HepG2 (cell line): ENCODE measurements at regions not wholly inside any gene's neighbourhood (a gene's known extent, or its start where the extent isn't known, plus 50 kb on each side); places are given as distances from the start of the nearest gene placed in this dataset.

Experiments used
- ATAC-seq: fragments of 200-7000 bp; cut with Tn5 transposase; 3 replicates; pipeline ENCODE4 v1.9.1; 2020; ENCODE audit warnings: mild to moderate bottlenecking, moderate library complexity
- BruUV-seq: library from RNA; stranded (reverse); fragments of 400-500 nt; replicated peaks from 2 replicates; lab custom pipeline; 2021; lab: Mats Ljungman, UMichigan
- CTCF ChIA-PET: fragments of 300-600 bp; formaldehyde crosslinking; extraction: SDS; loops from one replicate; lab custom pipeline; 2021; ENCODE audit warnings: low total read pairs, inconsistent platforms, low intra/inter-chr PET ratio; lab: Yijun Ruan, JAX
- POLR2A ChIA-PET: fragments of 350-600 bp; sonication (Branson Sonifier 250); formaldehyde crosslinking; loops from one replicate; lab custom pipeline; 2020; ENCODE audit warnings: antibody characterized with exemption, inconsistent platforms; lab: Yijun Ruan, JAX
- DNase-seq: peaks from one replicate; pipeline ENCODE4 v3.0.0-alpha.2; 2015; ENCODE audit warnings: low spot score
- FAIRE-seq: peaks from 3 replicates; lab custom pipeline; 2011; peaks lifted over from hg19 to GRCh38; lab: Jason Lieb, UNC
- H2AFZ ChIP-seq: one replicate; pipeline ENCODE4 v1.6.1; 2011; ENCODE audit warnings: low read length, inconsistent platforms
- H3K27ac ChIP-seq: fragments of 300-600 bp; 3 replicates; pipeline ENCODE4 v1.8.0; 2011; ENCODE audit warnings: mixed run types, mild to moderate bottlenecking, mixed read lengths, low read length, inconsistent platforms; ENCODE audit not compliant: insufficient read depth; ENCODE audit errors: extremely low read length
- H3K27me3 ChIP-seq, 2 experiments: fragments of 200-600 bp in 1 of 2; 2 replicates in 1 of 2; 3 replicates in 1 of 2; pipeline versions ENCODE4 v1.6.0 to v1.8.0; 2011; ENCODE audit warnings: low read length in 2 of 2, mild to moderate bottlenecking in 2 of 2, moderate library complexity in 2 of 2, inconsistent platforms in 1 of 2; ENCODE audit not compliant: insufficient read depth in 2 of 2, control insufficient read depth in 1 of 2
- H3K36me3 ChIP-seq, 2 experiments: fragments of 200-600 bp in 1 of 2; replicated peaks in 1 of 2; 2 replicates in 1 of 2; 3 replicates in 1 of 2; pipeline versions ENCODE4 v1.5.1 to v1.8.0; 2011; ENCODE audit warnings: low read length in 2 of 2, inconsistent platforms in 1 of 2; ENCODE audit not compliant: insufficient read depth in 2 of 2, control insufficient read depth in 1 of 2
- H3K4me1 ChIP-seq: 2 replicates; pipeline ENCODE4 v1.5.1; 2012; ENCODE audit warnings: low read length, inconsistent platforms; ENCODE audit not compliant: insufficient read depth
- H3K4me2 ChIP-seq: 2 replicates; pipeline ENCODE4 v1.6.0; 2011; ENCODE audit warnings: low read depth, low read length, inconsistent platforms
- H3K4me3 ChIP-seq, 3 experiments: fragments of 200-600 bp in 1 of 3; sonication (generic), shearing (Covaris generic) in 1 of 3; replicated peaks in 1 of 3; 2 replicates each; pipeline ENCODE4 v1.5.1; 2011 to 2016; ENCODE audit warnings: low read length in 3 of 3, inconsistent platforms in 2 of 3, low read depth in 2 of 3, mild to moderate bottlenecking in 2 of 3, control low read depth in 1 of 3, mixed read lengths in 1 of 3; ENCODE audit not compliant: insufficient read depth in 1 of 3
- H3K79me2 ChIP-seq: one replicate; pipeline ENCODE4 v1.6.1; 2011; ENCODE audit warnings: low read length, inconsistent platforms; ENCODE audit not compliant: insufficient read depth
- H3K9ac ChIP-seq: 2 replicates; pipeline ENCODE4 v1.6.0; 2011; ENCODE audit warnings: mild to moderate bottlenecking, low read depth, low read length, inconsistent platforms; ENCODE audit not compliant: insufficient read depth
- H3K9me3 ChIP-seq: 2 replicates; pipeline ENCODE4 v1.5.1; 2012; ENCODE audit warnings: mild to moderate bottlenecking, low read length
- H4K20me1 ChIP-seq: 2 replicates; pipeline ENCODE4 v1.6.0; 2011; ENCODE audit warnings: inconsistent platforms, mild to moderate bottlenecking, low read length, moderate library complexity; ENCODE audit not compliant: insufficient read depth
- ARNT ChIP-seq: fragments of 450-650 bp; IDR thresholded peaks from 2 replicates; pipeline ENCODE4 v1.6.1; 2017
- ATF3 ChIP-seq: sonication (generic); formaldehyde crosslinking; IDR thresholded peaks from 2 replicates; pipeline ENCODE4 v1.4.0; 2020; ENCODE audit warnings: missing genetic modification reagents
- BCLAF1 ChIP-seq: fragments of 450-650 bp; IDR thresholded peaks from 2 replicates; pipeline ENCODE4 v1.6.1; 2017; ENCODE audit warnings: mild to moderate bottlenecking
- CBX5 ChIP-seq: sonication (generic); formaldehyde crosslinking; IDR thresholded peaks from 2 replicates; pipeline ENCODE4 v1.4.0; 2020; ENCODE audit warnings: missing genetic modification reagents, borderline replicate concordance
- ETV5 ChIP-seq: IDR thresholded peaks from 2 replicates; pipeline ENCODE4 v1.6.1; 2018; ENCODE audit warnings: missing biosample characterization, missing genetic modification reagents, inconsistent platforms, borderline replicate concordance
- HNRNPH1 ChIP-seq: fragments of 200-400 bp; formaldehyde crosslinking; optimal IDR thresholded peaks from 2 replicates; pipeline ENCODE3; 2017; ENCODE audit warnings: mild to moderate bottlenecking, low read depth, low read length
- IRF1 ChIP-seq: sonication (generic); formaldehyde crosslinking; IDR thresholded peaks from 2 replicates; pipeline ENCODE4 v1.4.0; 2020; ENCODE audit warnings: low read depth, mild to moderate bottlenecking, missing genetic modification reagents
- JUN ChIP-seq: sonication (generic); formaldehyde crosslinking; IDR thresholded peaks from 2 replicates; pipeline ENCODE4 v1.4.0; 2020; ENCODE audit warnings: mild to moderate bottlenecking, missing genetic modification reagents
- KLF6 ChIP-seq: IDR thresholded peaks from 2 replicates; pipeline ENCODE4 v1.8.0; 2016; ENCODE audit warnings: missing biosample characterization, missing genetic modification reagents
- MYC ChIP-seq: sonication (generic); formaldehyde crosslinking; IDR thresholded peaks from 2 replicates; pipeline ENCODE4 v1.9.0; 2021; ENCODE audit warnings: missing genetic modification reagents, borderline replicate concordance
- NFATC3 ChIP-seq: sonication (generic); formaldehyde crosslinking; IDR thresholded peaks from 2 replicates; pipeline ENCODE4 v1.5.1; 2020; ENCODE audit warnings: mild to moderate bottlenecking, missing genetic modification reagents
- NR2C2 ChIP-seq: sonication (generic); formaldehyde crosslinking; IDR thresholded peaks from 2 replicates; pipeline ENCODE4 v1.4.0; 2020; ENCODE audit warnings: missing genetic modification reagents, mild to moderate bottlenecking, moderate library complexity, borderline replicate concordance
- PAWR ChIP-seq: sonication (generic); formaldehyde crosslinking; IDR thresholded peaks from 2 replicates; pipeline ENCODE4 v1.4.0; 2020; ENCODE audit warnings: missing genetic modification reagents, mild to moderate bottlenecking, borderline replicate concordance
- RBM39 ChIP-seq: fragments of 200-400 bp; formaldehyde crosslinking; IDR thresholded peaks from one replicate; pipeline ENCODE4 v1.6.1; 2018; ENCODE audit warnings: antibody characterized with exemption, mild to moderate bottlenecking, low read depth, low read length; ENCODE audit not compliant: poor library complexity, severe bottlenecking
- RCOR2 ChIP-seq: IDR thresholded peaks from 2 replicates; pipeline ENCODE4 v1.6.1; 2016; ENCODE audit warnings: missing biosample characterization, missing genetic modification reagents
- RFXANK ChIP-seq: IDR thresholded peaks from 2 replicates; pipeline ENCODE4 v1.6.1; 2016
- SIX1 ChIP-seq: sonication (generic); formaldehyde crosslinking; IDR thresholded peaks from 2 replicates; pipeline ENCODE4 v1.4.0; 2020; ENCODE audit warnings: missing genetic modification reagents, borderline replicate concordance
- YEATS4 ChIP-seq: sonication (generic); formaldehyde crosslinking; IDR thresholded peaks from 2 replicates; pipeline ENCODE4 v1.4.0; 2020; ENCODE audit warnings: missing genetic modification reagents, borderline replicate concordance
- ZNF34 ChIP-seq: sonication (generic); formaldehyde crosslinking; IDR thresholded peaks from 2 replicates; pipeline ENCODE4 v1.4.0; 2020; ENCODE audit warnings: mild to moderate bottlenecking, missing genetic modification reagents, borderline replicate concordance
- ZNF660 ChIP-seq: sonication (generic); formaldehyde crosslinking; IDR thresholded peaks from 2 replicates; pipeline ENCODE4 v1.5.1; 2020; ENCODE audit warnings: mild to moderate bottlenecking, low read depth, missing genetic modification reagents, borderline replicate concordance
- ZSCAN31 ChIP-seq: sonication (generic); formaldehyde crosslinking; IDR thresholded peaks from 2 replicates; pipeline ENCODE4 v1.5.0; 2020; ENCODE audit warnings: low read depth, mild to moderate bottlenecking, missing genetic modification reagents
- WGBS: methylation state at CpG from one replicate; pipeline ENCODE4 v1.1.6; 2017; ENCODE audit warnings: low lambda C conversion rate; 5-methylcytosine and 5-hydroxymethylcytosine counted together
- in situ Hi-C: cut with HindIII; loops from 2 replicates; pipeline ENCODE4 v1.10.0; 2017; ENCODE audit warnings: low pct_unique_long_range_greater_than_20kb; ENCODE audit not compliant: extremely low pct_ligation_motif_present
- intact Hi-C: fragments of 100-400 bp; cut with micrococcal nuclease; formaldehyde crosslinking; loops from one replicate; pipeline ENCODE4 v1.10.0; 2022; ENCODE audit not compliant: unreplicated experiment

- ChIA-PET POLR2A (interaction anchor here (0.9 to 1.3 kb wide), 3 partner anchors 9 to 280 kb away, joined by 3 to 4 read pairs (median 3); no protein-coding TSS in a partner anchor), CTCF (interaction anchor here (2.8 kb wide), 1 partner anchor 280 kb away, joined by 64 read pairs; no protein-coding TSS in a partner anchor)
- FAIRE-seq (peak; percentile 76), ATAC-seq (peak; percentile 69), DNase-seq (peak; percentile 83)
- in situ Hi-C loops (loop anchor here (5.0 kb wide), 1 partner anchor 280 kb away; no protein-coding TSS in a partner anchor), intact Hi-C loops (loop anchor here (1.0 to 5.0 kb wide), 4 partner anchors 120 to 475 kb away; no protein-coding TSS in a partner anchor)
- H3K9ac ChIP-seq = no peak overlapping the region
- 57% methylated on average over 3 of the region's 3 CpGs for WGBS
- H3K4me2 ChIP-seq = no peak overlapping the region
- H4K20me1 ChIP-seq = no peaks in the 10 kb centered on the region
- H2AFZ ChIP-seq = no peak overlapping the region
- H3K4me1 ChIP-seq = peaks cover 57% of the 10 kb centered on the region
- no peaks in the 10 kb centered on the region for H3K27me3 ChIP-seq
- H3K79me2 ChIP-seq = no peaks in the 10 kb centered on the region
- H3K36me3 ChIP-seq = no peaks in the 10 kb centered on the region
- H3K9me3 ChIP-seq = peaks cover 18% of the 10 kb centered on the region
- peak overlapping the region; percentile 39 for H3K27ac ChIP-seq
- no TSS peak for BruUV-seq
- no peak overlapping the region for H3K4me3 ChIP-seq
- TF ChIP-seq YEATS4 = no peak
- no peak for TF ChIP-seq ZNF34
- TF ChIP-seq RFXANK (CRISPR knock-in tag) = no peak
- peak; percentile 54; the same call in 1 of the 2 replicates for TF ChIP-seq CBX5 (CRISPR knock-in tag)
- no peak for TF ChIP-seq RBM39
- TF ChIP-seq ETV5 (CRISPR knock-in tag) = no peak; the same call in 1 of the 2 replicates
- TF ChIP-seq JUN (CRISPR knock-in tag) = no peak
- peak; percentile 42; the same call in 1 of the 2 replicates for TF ChIP-seq NFATC3 (CRISPR knock-in tag)
- peak; percentile 48; the same call in 1 of the 2 replicates for TF ChIP-seq RCOR2 (CRISPR knock-in tag)
- TF ChIP-seq BCLAF1 = no peak
- no peak for TF ChIP-seq SIX1
- TF ChIP-seq ATF3 = no peak
- no peak for TF ChIP-seq IRF1 (CRISPR knock-in tag)
- no peak for TF ChIP-seq ZNF660 (CRISPR knock-in tag)
- no peak for TF ChIP-seq MYC (CRISPR knock-in tag)
- TF ChIP-seq ARNT = no peak
- TF ChIP-seq NR2C2 = peak; percentile 74
- 0 out of 2 replicates have a peak, but pooled peaks have one; percentile 33 for TF ChIP-seq ZSCAN31 (CRISPR knock-in tag)
- TF ChIP-seq HNRNPH1 = no peak
- TF ChIP-seq PAWR (CRISPR knock-in tag) = no peak
- TF ChIP-seq KLF6 (CRISPR knock-in tag) = peak; percentile 68; the same call in 1 of the 2 replicates
Observed at GRCh38 chr2:84302513-84303412, 156.3 kb downstream of the SUCLG1 start.
